SK-MEL-5 (cell line): ENCODE measurements at regions not wholly inside any gene's neighbourhood (a gene's known extent, or its start where the extent isn't known, plus 50 kb on each side); places are given as distances from the start of the nearest gene placed in this dataset.

ENCODE experiments used
- DNase-seq: peaks from one replicate; pipeline ENCODE4 v3.0.0-alpha.2; 2016; ENCODE audit warnings: low read depth, low spot score
- in situ Hi-C: cut with HindIII; loops from 2 replicates; pipeline ENCODE4 v1.10.0; 2016; ENCODE audit warnings: low sequenced_read_pairs, high pct_unique_total_duplicates, low pct_unique_long_range_greater_than_20kb

DNA sequence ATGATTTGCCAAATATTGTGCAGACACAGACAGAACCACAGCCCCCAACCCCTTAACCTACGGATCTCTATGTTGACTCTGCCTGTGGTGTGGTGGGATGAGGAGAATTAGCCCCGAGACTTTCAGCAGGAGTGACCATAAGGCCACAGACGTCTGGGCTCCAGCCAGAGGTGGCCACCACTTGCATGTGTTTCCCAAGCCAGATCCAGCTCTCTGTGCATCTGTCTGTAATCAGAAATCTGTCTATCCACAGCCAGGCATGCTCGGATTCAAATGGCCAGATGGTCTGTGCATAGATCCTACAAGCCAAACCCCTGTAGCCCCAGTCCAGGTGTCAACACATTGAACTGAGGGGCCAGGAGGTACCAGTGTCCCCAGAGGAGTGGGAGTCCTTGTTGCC lies 140.6 kb downstream of the SYF2 start:
- in situ Hi-C loops = no loop called here
- no peak for DNase-seq

DNA sequence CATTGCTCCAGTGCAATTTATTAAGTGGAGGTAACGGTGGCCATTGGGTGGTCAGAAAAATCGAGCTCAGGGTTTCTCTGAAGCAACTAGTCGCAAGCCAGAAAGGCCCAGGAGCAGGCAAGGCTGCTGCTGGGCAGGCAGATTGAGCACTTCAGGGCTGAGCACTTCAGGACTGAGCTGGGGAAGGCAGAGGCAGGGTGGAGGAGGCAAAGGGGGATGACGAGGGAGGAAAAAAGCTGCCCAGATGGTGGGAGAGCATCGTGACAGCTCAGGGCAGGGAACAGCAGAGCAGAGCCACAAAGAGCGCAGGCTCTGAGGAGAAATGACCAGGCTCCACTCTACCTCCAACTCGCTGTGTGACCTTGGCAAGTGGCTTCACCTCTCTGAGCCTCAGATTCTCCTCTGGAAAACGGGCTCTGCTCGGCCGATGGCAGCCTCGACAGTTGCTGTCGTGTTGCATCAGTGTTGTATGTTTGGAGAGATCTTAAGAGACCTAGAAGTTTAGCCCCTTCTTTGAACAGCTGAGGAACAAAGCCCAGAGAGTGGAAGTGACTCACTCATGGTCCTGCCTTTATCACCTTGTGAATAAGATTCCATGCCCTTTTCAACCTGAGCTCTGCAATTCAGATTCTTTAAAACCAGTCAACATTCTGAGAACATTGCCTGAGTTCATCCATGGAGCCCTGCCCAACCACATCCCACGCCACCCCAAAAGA lies 141.4 kb downstream of the SYF2 start:
- in situ Hi-C loops = no loop called here
- no peak for DNase-seq

DNA sequence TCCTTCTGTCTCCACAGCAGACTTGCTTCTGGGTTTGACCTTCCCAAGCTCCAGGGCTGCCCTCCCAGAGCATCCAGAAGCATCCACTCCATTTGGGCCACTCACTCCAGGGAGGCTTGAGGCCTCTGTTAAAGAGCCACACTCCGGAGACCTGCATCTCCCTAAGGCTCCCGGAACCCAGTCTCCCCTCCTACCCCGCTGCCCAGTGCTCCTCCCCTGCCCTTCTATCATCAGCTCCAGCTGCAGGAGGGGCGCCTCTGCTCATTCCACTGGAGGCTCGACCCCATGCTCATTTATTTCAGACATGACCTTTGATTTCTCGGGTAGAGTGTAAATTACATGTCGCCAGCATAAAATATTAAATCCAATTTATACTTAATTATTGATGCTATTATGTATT lies 142.5 kb downstream of the SYF2 start:
- no peak for DNase-seq
- in situ Hi-C loops = no loop called here

DNA sequence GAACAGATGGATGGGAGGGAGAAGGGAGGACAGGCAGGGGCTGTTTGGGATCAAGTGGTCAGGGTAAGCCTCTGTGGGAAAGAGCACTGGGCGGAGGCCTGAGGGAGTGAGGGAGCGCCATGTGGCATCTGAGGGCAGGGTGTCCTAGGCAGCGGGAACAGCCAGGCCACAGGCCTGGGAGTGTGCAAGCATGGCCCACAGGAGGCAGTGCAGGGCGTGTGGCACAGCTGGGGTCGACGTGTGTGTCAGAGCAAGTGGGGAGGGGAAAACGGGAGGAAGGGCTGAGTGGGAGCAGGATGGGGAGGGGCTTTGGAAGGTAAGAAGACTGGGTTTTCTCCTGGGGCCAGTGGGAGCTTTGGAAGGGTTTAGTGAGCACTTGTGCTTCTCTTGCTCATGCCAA lies 143.4 kb downstream of the SYF2 start:
- in situ Hi-C loops = no loop called here
- no peak for DNase-seq

DNA sequence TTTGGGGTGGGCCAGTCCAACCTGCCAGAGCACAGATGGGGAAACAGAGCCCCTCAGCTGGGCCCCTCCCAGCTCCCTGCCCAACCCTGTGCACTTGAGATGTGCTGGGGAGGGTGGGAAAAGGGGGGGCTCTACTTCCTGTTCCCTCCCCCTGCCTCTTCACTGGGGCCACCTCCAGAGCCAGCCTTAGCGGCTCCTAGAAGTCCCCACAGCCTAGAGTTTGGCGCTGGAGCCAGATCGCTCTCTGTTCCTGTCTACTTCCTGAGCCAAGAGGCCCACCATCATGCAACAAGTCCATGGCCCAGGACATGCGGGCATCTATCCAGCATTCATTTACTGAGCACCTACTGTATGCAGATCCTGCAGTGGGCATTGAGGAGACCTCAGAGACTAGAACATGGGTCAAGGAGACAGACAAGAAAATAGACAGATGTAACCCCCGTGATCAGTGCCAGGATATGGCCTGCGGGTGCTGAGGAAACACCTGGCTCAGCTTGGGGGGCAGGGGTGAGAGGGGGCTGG lies 144.1 kb downstream of the SYF2 start:
- in situ Hi-C loops = no loop called here
- no peak for DNase-seq

DNA sequence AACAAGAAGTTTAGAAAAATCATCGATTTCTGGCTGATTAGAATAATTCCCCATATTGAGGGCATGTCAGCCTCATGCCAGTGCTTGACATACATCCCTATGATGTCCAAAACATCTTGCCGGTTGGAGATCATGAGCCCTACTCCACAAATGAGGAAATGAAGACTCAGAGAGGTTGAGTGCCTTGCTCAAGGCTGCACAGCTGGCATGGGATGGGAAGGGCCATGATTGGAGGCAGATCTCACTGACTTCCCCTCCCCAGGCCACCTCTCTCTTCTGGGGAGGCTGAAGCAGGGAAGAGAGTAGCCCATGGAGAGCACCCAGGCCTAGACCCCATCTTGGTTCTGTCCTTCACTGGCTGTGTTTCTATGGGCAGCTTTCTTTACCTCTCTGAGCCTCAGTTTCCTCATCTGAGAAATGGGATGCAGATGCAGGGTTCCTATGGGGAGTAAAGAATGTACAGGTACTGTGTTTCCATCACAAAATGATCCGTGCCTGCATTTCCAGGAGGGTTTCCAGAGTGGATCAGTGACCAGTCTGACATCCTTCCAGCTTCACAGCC lies 145.7 kb downstream of the SYF2 start:
- in situ Hi-C loops = no loop called here

DNA sequence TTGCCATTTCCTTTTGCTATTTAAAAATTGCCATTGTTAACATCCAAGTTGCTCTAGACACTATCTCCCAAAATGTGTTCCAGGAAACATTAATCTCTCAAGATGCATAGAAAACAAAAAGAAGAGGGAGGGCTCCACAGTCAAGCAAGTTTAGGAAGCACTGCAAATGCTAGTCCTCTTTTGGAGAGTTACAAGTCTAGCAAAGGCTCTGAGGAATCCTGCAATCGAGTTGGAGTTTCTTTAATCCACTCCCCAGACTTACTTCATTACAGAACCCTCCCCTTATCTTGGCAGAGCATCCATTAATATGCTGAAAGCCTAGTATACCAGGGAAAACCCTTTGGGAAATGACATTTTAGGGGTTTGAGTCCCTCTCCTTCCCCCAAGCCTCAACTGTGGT lies 147.9 kb downstream of the SYF2 start:
- no peak for DNase-seq
- in situ Hi-C loops = no loop called here

More for the DNA sequence above, 145.7 kb downstream of the SYF2 start:
- no peak for DNase-seq

DNA sequence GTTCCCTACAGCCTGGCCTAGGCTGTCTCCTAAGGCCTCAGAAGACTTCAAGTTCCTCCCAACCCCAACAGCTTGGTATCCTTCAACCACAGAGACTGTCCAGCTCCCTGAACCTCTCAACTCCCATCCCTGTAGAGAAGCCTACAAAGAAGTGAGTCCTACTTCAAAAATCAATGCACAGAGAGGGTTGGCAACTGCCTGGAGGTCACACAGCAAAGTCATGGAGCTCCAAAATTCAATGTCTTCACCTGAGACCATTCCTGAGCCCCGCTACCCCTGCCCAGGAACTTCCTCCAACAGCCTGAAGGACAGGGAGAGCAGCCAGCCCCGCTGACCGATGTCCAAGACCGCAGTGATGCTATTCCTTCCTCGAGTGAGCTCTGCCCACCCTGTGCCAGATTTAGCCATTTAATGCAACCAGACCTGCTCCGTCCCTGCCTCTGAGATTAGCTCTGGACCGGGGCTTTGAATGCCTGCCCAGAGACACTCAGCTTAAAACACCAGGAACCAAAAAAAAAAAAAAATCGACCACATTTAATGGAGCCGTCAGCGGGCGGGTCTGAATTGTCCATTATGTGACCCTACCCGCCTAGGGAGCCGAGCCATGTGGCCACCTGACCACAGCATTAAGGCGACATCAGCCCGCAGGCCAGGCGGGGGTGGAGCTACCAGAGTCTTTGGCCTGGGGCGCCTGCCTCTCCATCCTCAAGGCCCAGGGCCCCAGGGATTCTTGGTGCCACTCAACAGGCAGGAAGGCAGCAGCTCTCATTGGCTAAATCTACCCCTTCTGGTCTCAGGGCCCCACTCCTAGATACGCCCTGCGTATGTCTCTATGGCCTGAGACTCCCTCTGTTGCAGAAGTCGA lies 148.6 kb downstream of the SYF2 start:
- in situ Hi-C loops = no loop called here
- DNase-seq = no peak

DNA sequence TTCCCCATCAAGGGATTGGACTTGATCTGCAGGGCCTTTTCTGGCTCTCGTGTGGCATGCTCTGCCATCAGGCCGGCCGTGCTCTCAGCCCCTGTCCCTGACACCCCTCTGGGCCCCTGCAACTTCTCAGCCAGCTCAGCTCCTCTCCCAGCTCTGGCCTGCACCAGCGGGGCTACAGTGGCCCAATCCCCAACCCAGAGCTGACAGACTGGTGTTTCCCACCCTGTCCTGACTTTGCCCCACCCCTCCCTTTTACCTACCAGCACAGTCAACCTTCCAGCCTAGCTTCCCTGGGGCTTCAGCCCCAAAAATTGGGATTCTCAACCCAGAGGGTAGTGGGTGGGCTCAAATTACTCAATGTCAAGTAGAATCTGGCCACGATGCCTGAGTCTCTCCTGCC lies 149.3 kb downstream of the SYF2 start:
- no peak for DNase-seq
- in situ Hi-C loops = no loop called here

DNA sequence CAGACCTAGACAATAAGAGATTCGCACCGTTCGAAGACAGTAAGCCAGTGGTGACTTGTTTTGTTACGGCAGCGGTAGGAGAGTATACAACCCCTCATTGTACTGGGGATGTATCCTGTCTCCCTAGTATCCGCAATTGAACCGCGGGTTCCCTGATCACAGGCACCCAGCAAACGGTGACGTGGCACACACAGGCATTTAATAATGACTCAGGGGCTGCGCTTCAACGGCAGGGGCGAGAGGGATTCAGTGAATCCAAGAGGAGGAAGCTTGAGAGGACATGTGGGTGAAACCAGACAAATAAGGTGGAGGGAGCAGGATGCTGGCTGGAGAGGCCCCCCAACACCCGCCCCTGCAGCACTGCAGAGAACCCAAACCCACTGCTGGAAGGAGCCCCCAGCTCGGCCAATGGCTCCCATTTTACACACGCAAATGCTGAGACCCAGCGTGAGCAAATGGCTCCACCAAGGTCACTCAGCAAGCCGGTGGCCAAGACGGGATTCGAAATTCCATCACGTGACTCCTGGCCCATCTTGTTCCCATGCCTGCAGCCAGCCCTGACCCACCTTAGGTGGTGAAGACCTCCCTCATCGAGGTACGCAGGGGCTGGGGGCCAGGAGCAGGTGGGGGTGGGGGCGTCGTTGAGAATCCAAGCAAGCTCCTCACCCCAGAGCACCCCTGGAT lies 149.9 kb downstream of the SYF2 start:
- no peak for DNase-seq
- in situ Hi-C loops = no loop called here

DNA sequence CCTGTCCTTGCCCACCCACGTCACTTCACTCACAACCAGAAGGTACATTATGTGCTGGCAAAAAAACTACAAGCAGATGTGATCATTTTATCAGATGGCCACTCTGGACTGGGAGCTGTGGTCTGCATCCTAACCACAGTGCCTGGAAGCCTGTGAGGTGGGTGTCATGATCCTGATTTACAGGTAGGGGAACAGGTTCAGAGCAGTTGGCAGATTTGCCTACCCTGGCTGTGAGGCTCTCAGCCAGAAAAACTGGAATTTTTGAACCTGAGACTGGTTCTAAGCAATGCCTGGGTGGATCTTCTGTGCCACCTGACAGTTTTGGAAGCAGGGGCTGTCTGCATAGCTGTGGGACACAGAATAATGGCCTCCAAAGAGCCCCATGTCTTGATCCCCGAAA lies 150.8 kb downstream of the SYF2 start:
- no peak for DNase-seq
- in situ Hi-C loops = no loop called here

DNA sequence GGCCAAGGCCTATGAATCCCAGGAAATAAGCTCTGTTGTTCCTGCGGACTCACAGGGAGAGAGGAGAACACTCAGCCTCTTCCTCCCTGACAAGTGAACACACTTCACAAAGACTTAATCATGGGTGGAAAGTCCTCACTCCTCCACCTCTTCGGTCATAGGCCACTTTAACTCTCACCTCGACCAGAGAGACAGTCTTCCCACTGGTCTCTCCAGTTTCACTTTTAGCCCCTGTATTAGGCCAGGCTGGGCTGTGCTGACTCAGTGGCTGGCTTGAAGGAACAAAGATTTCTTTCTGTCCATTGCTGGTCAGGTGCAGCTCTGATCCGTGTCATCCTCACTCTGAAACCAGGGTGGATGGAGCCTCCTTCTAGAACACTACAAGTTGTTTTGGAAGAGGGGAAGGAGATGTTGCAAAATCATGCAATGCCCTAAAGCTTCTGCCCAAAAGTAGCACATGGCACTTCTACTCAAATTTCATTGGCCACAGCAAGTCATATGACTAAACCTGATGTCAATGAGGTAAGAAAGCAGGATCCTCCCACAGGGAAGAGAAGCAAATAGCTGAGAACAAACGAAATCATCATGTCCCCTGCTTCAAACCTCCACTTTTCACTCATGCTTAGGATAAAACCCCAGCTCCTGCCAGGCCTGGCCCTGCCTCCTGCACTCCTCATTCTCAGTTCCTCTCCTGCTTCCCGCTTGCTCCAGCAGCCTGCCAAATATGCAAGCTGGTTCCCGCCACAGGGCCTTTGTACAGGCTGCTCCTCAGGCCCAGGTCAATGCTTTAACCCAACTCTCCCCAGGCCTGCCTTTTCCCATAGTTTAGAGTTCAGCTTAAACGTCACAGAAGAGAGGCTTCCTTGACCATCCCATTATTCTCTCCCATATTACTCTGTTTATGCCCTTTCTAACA lies 150.5 kb upstream of the RUNX3 start:
- in situ Hi-C loops = no loop called here
- DNase-seq = peak; percentile 84

DNA sequence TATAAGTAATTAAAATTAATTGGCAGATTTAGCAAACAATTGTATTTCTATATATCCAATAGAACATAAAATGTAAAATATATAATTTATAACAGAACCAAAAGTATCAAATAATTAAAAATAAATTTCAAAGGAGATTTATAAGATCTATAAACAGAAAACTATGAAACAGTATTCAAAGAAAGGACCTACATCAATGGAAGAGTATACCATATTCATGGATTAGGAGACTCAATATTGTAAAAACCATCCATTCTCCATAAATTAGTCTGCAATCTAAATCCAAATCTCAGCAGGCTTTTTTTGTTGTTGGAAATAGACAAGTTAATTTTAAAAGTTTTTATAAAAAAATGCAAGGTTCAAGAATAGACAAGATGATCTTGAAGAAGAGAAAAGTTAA lies 149.0 kb upstream of the RUNX3 start:
- in situ Hi-C loops = no loop called here
- DNase-seq = no peak

DNA sequence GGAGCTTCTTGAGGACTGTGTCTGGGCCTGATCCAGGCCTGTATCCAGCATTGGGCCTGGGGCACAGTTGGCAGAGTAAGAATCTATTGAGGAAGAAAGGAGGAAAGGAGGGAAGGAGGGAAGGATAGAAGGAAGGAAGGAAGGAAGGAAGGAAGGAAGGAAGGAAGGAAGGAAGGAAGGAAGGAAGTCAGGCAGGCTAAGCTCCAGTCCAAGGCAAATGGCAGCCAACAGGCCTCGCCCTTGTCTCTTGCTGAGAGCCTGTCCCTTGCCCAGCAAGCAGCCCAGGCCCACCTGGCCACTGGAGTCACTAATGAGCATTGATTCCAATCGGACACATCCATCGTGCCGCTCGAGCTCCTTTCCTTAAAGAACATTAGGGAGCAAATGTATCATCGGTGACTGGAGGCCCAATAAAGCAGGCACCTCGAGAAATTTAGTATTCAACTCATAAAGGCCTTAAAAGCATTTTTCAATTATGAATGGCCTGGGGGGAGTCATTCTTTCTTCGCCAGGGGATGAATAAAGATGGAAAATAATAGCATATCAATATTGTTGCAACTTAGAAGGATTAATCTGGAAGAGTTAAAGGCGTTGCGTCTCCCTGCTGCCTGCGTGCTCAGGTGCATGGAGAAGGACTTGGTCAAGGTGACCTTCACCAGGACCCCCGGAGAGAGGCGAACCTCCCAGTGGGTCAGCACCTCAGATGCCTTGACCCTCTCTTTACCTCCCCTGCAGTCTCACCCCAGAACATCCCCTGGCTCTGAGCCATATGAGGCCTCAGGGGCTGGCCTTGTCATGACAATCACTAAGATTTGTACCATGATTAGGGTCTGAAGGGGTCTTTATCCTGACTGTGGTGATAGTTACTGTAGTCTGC lies 144.5 kb upstream of the RUNX3 start:
- DNase-seq = no peak
- in situ Hi-C loops = no loop called here

DNA sequence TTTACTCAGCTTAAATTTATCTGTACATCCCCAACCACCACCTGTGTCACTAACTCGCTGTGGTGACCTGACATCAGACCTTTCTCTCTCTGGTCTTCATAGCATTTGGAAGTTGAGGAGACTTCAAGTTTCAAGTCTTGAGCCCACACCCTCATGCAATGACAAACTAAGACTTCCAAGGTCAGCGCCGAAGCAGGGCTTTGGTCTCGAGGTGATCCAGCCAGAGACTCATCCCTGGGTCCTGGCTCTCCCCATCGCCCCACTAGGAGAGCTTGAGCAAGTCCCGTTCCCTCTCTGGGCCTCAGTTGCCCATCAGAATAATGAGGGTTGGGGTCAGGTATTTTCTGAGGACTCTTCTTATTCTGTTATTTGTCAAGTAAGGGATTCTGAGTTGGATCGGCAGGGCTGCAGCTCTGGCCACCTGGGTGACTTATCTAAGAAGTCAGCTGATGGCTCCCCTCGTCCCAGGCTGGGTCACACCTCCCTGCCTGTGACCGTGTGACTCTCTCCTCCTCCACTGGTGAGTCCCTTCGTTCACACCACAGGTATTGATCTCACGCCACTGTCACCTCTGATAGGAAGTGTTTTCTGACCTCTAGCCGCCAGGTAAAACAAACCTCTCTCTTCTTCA lies 143.7 kb upstream of the RUNX3 start:
- no peak for DNase-seq
- in situ Hi-C loops = no loop called here

DNA sequence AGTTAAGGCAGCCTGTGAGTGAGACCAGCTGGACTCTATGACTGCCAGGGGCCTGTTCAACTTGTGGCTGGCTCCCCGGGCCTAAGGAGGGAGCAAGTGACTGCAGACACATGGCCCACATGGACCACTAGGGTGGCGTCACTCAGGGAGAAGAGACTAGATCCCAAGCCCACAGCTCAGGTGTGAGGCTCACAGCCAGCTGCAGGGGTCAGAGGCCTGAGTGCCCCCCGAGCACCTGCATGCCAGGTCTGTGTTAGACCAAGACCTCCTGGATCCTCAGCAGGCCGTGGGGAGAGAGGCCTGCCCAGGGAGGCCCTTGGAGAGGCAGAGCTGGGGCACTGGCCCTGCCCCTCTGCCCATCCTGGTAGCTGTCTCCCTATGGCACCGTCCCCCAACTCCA lies 142.4 kb upstream of the RUNX3 start:
- DNase-seq = no peak
- in situ Hi-C loops = no loop called here
